HepG2 (cell line): ENCODE measurements at regions not wholly inside any gene's neighbourhood (a gene's known extent, or its start where the extent isn't known, plus 50 kb on each side); places are given as distances from the start of the nearest gene placed in this dataset.

Experiments used
- ATAC-seq: fragments of 200-7000 bp; cut with Tn5 transposase; 3 replicates; pipeline ENCODE4 v1.9.1; 2020; ENCODE audit warnings: mild to moderate bottlenecking, moderate library complexity
- BruUV-seq: library from RNA; stranded (reverse); fragments of 400-500 nt; replicated peaks from 2 replicates; lab custom pipeline; 2021; lab: Mats Ljungman, UMichigan
- CTCF ChIA-PET: fragments of 300-600 bp; formaldehyde crosslinking; extraction: SDS; loops from one replicate; lab custom pipeline; 2021; ENCODE audit warnings: low total read pairs, inconsistent platforms, low intra/inter-chr PET ratio; lab: Yijun Ruan, JAX
- POLR2A ChIA-PET: fragments of 350-600 bp; sonication (Branson Sonifier 250); formaldehyde crosslinking; loops from one replicate; lab custom pipeline; 2020; ENCODE audit warnings: antibody characterized with exemption, inconsistent platforms; lab: Yijun Ruan, JAX
- DNase-seq: peaks from one replicate; pipeline ENCODE4 v3.0.0-alpha.2; 2015; ENCODE audit warnings: low spot score
- FAIRE-seq: peaks from 3 replicates; lab custom pipeline; 2011; peaks lifted over from hg19 to GRCh38; lab: Jason Lieb, UNC
- H2AFZ ChIP-seq: one replicate; pipeline ENCODE4 v1.6.1; 2011; ENCODE audit warnings: low read length, inconsistent platforms
- H3K27ac ChIP-seq: fragments of 300-600 bp; 3 replicates; pipeline ENCODE4 v1.8.0; 2011; ENCODE audit warnings: mixed run types, mild to moderate bottlenecking, mixed read lengths, low read length, inconsistent platforms; ENCODE audit not compliant: insufficient read depth; ENCODE audit errors: extremely low read length
- H3K27me3 ChIP-seq, 2 experiments: fragments of 200-600 bp in 1 of 2; 2 replicates in 1 of 2; 3 replicates in 1 of 2; pipeline versions ENCODE4 v1.6.0 to v1.8.0; 2011; ENCODE audit warnings: low read length in 2 of 2, mild to moderate bottlenecking in 2 of 2, moderate library complexity in 2 of 2, inconsistent platforms in 1 of 2; ENCODE audit not compliant: insufficient read depth in 2 of 2, control insufficient read depth in 1 of 2
- H3K36me3 ChIP-seq, 2 experiments: fragments of 200-600 bp in 1 of 2; replicated peaks in 1 of 2; 2 replicates in 1 of 2; 3 replicates in 1 of 2; pipeline versions ENCODE4 v1.5.1 to v1.8.0; 2011; ENCODE audit warnings: low read length in 2 of 2, inconsistent platforms in 1 of 2; ENCODE audit not compliant: insufficient read depth in 2 of 2, control insufficient read depth in 1 of 2
- H3K4me1 ChIP-seq: 2 replicates; pipeline ENCODE4 v1.5.1; 2012; ENCODE audit warnings: low read length, inconsistent platforms; ENCODE audit not compliant: insufficient read depth
- H3K4me2 ChIP-seq: 2 replicates; pipeline ENCODE4 v1.6.0; 2011; ENCODE audit warnings: low read depth, low read length, inconsistent platforms
- H3K4me3 ChIP-seq, 3 experiments: fragments of 200-600 bp in 1 of 3; sonication (generic), shearing (Covaris generic) in 1 of 3; replicated peaks in 1 of 3; 2 replicates each; pipeline ENCODE4 v1.5.1; 2011 to 2016; ENCODE audit warnings: low read length in 3 of 3, inconsistent platforms in 2 of 3, low read depth in 2 of 3, mild to moderate bottlenecking in 2 of 3, control low read depth in 1 of 3, mixed read lengths in 1 of 3; ENCODE audit not compliant: insufficient read depth in 1 of 3
- H3K79me2 ChIP-seq: one replicate; pipeline ENCODE4 v1.6.1; 2011; ENCODE audit warnings: low read length, inconsistent platforms; ENCODE audit not compliant: insufficient read depth
- H3K9ac ChIP-seq: 2 replicates; pipeline ENCODE4 v1.6.0; 2011; ENCODE audit warnings: mild to moderate bottlenecking, low read depth, low read length, inconsistent platforms; ENCODE audit not compliant: insufficient read depth
- H3K9me3 ChIP-seq: 2 replicates; pipeline ENCODE4 v1.5.1; 2012; ENCODE audit warnings: mild to moderate bottlenecking, low read length
- H4K20me1 ChIP-seq: 2 replicates; pipeline ENCODE4 v1.6.0; 2011; ENCODE audit warnings: inconsistent platforms, mild to moderate bottlenecking, low read length, moderate library complexity; ENCODE audit not compliant: insufficient read depth
- MED13 ChIP-seq: sonication (generic); formaldehyde crosslinking; IDR thresholded peaks from 2 replicates; pipeline ENCODE4 v1.5.0; 2020; ENCODE audit warnings: missing genetic modification reagents
- NFE2L1 ChIP-seq: sonication (generic); formaldehyde crosslinking; IDR thresholded peaks from 2 replicates; pipeline ENCODE4 v1.4.0; 2020; ENCODE audit warnings: missing genetic modification reagents, mild to moderate bottlenecking, borderline replicate concordance
- PHF20 ChIP-seq: sonication (generic); formaldehyde crosslinking; IDR thresholded peaks from 2 replicates; pipeline ENCODE4 v1.5.0; 2020; ENCODE audit warnings: mild to moderate bottlenecking, missing genetic modification reagents
- PRPF4 ChIP-seq: fragments of 200-400 bp; formaldehyde crosslinking; IDR thresholded peaks from 2 replicates; pipeline ENCODE4 v1.6.1; 2016; ENCODE audit warnings: low read length, low read depth; ENCODE audit not compliant: poor library complexity, severe bottlenecking
- SMARCE1 ChIP-seq: fragments of 450-650 bp; IDR thresholded peaks from 2 replicates; pipeline ENCODE4 v1.6.1; 2017; ENCODE audit warnings: borderline replicate concordance
- SNAI1 ChIP-seq: sonication (generic); formaldehyde crosslinking; IDR thresholded peaks from 2 replicates; pipeline ENCODE4 v1.5.0; 2020; ENCODE audit warnings: mild to moderate bottlenecking, missing genetic modification reagents, borderline replicate concordance
- ZNF235 ChIP-seq: sonication (generic); formaldehyde crosslinking; IDR thresholded peaks from 2 replicates; pipeline ENCODE4 v1.8.1; 2023; ENCODE audit warnings: mild to moderate bottlenecking, missing genetic modification reagents, borderline replicate concordance
- ZNF350 ChIP-seq: sonication (generic); formaldehyde crosslinking; IDR thresholded peaks from 2 replicates; pipeline ENCODE4 v1.4.0; 2020; ENCODE audit warnings: mild to moderate bottlenecking, low read depth, missing genetic modification reagents, borderline replicate concordance
- ZNF577 ChIP-seq: sonication (generic); formaldehyde crosslinking; IDR thresholded peaks from 2 replicates; pipeline ENCODE4 v1.4.0; 2020; ENCODE audit warnings: mild to moderate bottlenecking, low read depth, missing genetic modification reagents, borderline replicate concordance
- ZNF879 ChIP-seq: sonication (generic); formaldehyde crosslinking; IDR thresholded peaks from 2 replicates; pipeline ENCODE4 v1.8.1; 2023; ENCODE audit warnings: missing genetic modification reagents
- ZSCAN22 ChIP-seq: sonication (generic); formaldehyde crosslinking; IDR thresholded peaks from 2 replicates; pipeline ENCODE4 v1.4.0; 2020; ENCODE audit warnings: mild to moderate bottlenecking, missing genetic modification reagents
- WGBS: methylation state at CpG from one replicate; pipeline ENCODE4 v1.1.6; 2017; ENCODE audit warnings: low lambda C conversion rate; 5-methylcytosine and 5-hydroxymethylcytosine counted together
- in situ Hi-C: cut with HindIII; loops from 2 replicates; pipeline ENCODE4 v1.10.0; 2017; ENCODE audit warnings: low pct_unique_long_range_greater_than_20kb; ENCODE audit not compliant: extremely low pct_ligation_motif_present
- intact Hi-C: fragments of 100-400 bp; cut with micrococcal nuclease; formaldehyde crosslinking; loops from one replicate; pipeline ENCODE4 v1.10.0; 2022; ENCODE audit not compliant: unreplicated experiment
- TF ChIP-seq, protein P1 (sequence below): IDR thresholded peaks from 2 replicates; pipeline ENCODE4 v1.6.1; 2016
- TF ChIP-seq, protein P2 (sequence below): sonication (generic); formaldehyde crosslinking; IDR thresholded peaks from 2 replicates; pipeline ENCODE4 v1.4.0; 2020; ENCODE audit warnings: missing genetic modification reagents
- TF ChIP-seq, protein P3 (sequence below), 2 experiments: fragments of 450-650 bp in 1 of 2; sonication (generic) in 1 of 2; formaldehyde crosslinking; IDR thresholded peaks; 2 replicates each; pipeline versions ENCODE4 v1.5.0 to v1.8.0; 2020 to 2022; ENCODE audit warnings: mild to moderate bottlenecking in 1 of 2, missing genetic modification reagents in 1 of 2

DNA sequence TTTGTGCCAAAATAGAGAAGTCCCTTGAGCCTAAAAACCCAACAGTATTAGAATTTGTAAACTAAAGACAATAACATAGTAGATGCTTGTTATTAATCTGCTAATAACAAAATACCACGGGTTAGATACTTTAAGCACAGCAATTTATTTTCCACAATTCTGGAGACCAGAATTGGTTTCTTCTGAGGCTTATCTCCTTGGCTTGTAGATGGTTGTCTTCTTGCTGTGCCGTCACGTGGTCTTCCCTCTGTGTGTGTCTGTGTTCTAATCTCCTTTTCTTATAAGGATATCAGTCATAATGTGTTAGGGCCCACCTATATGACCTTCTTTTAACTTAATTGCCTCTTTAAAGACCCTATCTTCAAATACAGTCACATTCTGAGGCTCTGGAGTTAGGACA is 260.1 kb downstream of the CYRIA start:
- H3K4me1 ChIP-seq: no peaks in the 10 kb centered on the region
- intact Hi-C loops: no loop called here
- ATAC-seq (no peak), DNase-seq (no peak), FAIRE-seq (no peak)
- CTCF ChIA-PET: no interaction called here
- no peak overlapping the region for H3K4me2 ChIP-seq
- H2AFZ ChIP-seq: no peak overlapping the region
- H3K27ac ChIP-seq: no peak overlapping the region
- POLR2A ChIA-PET: no interaction called here
- no peak overlapping the region for H3K9ac ChIP-seq
- WGBS: 43% methylated on average over 3 of the region's 3 CpGs
- BruUV-seq: no TSS peak
- H3K79me2 ChIP-seq: no peaks in the 10 kb centered on the region
- TF ChIP-seq ZNF350 (no peak), ZSCAN22 (CRISPR knock-in tag) (no peak), PHF20 (CRISPR knock-in tag) (no peak), ZNF577 (CRISPR knock-in tag) (no peak), SNAI1 (CRISPR knock-in tag) (no peak), PRPF4 (no peak), MED13 (CRISPR knock-in tag) (no peak), ZNF879 (no peak), ZNF235 (CRISPR knock-in tag) (no peak), SMARCE1 (no peak), NFE2L1 (CRISPR knock-in tag) (no peak)
- TF ChIP-seq, protein P1, sequence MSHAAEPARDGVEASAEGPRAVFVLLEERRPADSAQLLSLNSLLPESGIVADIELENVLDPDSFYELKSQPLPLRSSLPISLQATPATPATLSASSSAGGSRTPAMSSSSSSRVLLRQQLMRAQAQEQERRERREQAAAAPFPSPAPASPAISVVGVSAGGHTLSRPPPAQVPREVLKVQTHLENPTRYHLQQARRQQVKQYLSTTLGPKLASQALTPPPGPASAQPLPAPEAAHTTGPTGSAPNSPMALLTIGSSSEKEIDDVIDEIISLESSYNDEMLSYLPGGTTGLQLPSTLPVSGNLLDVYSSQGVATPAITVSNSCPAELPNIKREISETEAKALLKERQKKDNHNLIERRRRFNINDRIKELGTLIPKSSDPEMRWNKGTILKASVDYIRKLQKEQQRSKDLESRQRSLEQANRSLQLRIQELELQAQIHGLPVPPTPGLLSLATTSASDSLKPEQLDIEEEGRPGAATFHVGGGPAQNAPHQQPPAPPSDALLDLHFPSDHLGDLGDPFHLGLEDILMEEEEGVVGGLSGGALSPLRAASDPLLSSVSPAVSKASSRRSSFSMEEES: no peak
- TF ChIP-seq, protein P2, sequence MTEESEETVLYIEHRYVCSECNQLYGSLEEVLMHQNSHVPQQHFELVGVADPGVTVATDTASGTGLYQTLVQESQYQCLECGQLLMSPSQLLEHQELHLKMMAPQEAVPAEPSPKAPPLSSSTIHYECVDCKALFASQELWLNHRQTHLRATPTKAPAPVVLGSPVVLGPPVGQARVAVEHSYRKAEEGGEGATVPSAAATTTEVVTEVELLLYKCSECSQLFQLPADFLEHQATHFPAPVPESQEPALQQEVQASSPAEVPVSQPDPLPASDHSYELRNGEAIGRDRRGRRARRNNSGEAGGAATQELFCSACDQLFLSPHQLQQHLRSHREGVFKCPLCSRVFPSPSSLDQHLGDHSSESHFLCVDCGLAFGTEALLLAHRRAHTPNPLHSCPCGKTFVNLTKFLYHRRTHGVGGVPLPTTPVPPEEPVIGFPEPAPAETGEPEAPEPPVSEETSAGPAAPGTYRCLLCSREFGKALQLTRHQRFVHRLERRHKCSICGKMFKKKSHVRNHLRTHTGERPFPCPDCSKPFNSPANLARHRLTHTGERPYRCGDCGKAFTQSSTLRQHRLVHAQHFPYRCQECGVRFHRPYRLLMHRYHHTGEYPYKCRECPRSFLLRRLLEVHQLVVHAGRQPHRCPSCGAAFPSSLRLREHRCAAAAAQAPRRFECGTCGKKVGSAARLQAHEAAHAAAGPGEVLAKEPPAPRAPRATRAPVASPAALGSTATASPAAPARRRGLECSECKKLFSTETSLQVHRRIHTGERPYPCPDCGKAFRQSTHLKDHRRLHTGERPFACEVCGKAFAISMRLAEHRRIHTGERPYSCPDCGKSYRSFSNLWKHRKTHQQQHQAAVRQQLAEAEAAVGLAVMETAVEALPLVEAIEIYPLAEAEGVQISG (CRISPR knock-in tag): no peak
- TF ChIP-seq, protein P3, sequence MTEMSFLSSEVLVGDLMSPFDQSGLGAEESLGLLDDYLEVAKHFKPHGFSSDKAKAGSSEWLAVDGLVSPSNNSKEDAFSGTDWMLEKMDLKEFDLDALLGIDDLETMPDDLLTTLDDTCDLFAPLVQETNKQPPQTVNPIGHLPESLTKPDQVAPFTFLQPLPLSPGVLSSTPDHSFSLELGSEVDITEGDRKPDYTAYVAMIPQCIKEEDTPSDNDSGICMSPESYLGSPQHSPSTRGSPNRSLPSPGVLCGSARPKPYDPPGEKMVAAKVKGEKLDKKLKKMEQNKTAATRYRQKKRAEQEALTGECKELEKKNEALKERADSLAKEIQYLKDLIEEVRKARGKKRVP (CRISPR knock-in tag; IDR thresholded peaks at IDR 0.05): no peak
- TF ChIP-seq, all 625 proteins: peak for 0
- in situ Hi-C loops: no loop called here
- Histone ChIP-seq H3K36me3 (no peaks in the 10 kb centered on the region), H3K4me3 (no peak overlapping the region), H3K27me3 (no peaks in the 10 kb centered on the region), H4K20me1 (no peaks in the 10 kb centered on the region), H3K9me3 (no peaks in the 10 kb centered on the region)
